Stimulated activated CD4-positive, alpha-beta T cell treated with anti-CD3 and anti-CD28 coated beads, Interleukin-2, amount 100 ng/mL, for 48 hours (primary cell): ENCODE measurements at regions not wholly inside any gene's neighbourhood (a gene's known extent, or its start where the extent isn't known, plus 50 kb on each side); places are given as distances from the start of the nearest gene placed in this dataset.

ENCODE experiments used
- DNase-seq, 2 donors: peaks; one replicate each; pipeline ENCODE4 v3.0.0-alpha.2; 2020

DNA sequence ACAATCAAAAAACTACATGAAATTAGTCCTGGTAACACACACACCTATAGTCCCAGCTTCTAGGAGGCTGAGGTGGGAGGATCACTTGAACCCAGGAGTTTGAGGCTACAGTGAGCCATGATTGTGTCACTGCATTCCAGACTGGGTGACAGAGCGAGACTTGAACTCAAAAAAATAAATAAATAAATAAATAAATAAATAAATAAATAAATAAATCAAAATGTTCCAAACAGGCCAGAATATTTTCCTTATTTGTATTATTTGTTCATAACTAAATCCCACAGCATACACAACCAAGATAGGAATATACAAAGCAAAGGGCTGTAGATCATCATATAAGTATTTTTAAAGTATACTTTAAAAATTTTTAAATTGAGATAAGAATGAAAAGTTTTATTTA is 537.2 kb upstream of the CDH8 start:
- DNase-seq, result no peak

DNA sequence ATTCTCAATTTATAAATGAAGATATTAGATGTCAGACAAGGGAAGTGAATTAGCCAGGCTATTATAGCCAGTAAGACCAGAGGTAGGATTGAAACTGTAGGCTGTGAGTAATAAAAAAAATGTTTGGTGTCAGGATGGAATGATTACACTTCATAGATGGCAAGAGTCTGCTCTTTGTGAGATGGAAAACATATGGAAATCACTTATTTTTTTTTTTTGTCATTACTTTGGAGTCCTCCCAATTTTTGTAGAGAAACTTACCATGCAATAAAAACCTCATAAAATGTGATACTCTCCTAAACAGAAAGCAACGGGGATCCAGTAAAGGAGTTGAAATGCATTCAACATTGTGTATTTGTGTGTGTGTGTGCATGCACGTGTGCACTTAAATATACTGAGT is 532.7 kb upstream of the CDH8 start:
- DNase-seq, result no peak

DNA sequence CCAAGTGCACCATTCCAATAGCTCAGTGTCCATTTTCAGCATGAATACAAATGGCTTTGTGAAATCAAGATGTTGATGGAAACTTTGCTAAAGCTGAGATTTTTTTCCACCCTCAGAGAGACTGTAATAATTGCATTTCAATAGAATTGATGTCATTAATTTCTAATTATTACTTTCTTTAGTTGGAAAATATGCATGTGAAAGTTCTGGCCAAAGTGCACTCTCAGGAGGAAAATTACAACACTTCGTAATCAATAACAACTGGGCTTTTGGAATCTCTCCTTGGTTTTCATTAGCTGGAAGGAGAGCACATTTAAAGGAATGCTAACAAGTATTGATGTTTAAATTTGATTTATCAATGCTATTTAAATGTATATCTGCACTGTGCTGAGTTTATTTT is 529.5 kb upstream of the CDH8 start:
- DNase-seq, result no peak

DNA sequence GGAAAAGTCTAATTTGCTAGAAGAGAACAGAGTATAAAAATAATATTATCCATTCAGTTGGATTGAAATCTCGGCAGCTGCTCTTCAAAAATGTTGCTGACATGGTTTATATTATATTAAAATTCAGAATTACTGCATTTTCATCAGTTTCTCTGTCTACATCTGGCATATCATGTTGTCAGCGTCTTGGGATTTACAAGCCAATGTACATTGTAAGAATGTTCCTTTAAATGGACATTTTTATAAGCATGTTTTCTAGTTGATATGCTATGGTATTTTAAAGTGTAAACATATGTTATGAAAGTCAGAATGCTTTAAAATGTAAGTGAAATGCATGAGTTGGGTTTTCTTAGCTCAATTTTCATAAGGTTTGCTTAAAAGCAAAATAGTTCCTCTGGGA is 528.1 kb upstream of the CDH8 start:
- no peak for DNase-seq

DNA sequence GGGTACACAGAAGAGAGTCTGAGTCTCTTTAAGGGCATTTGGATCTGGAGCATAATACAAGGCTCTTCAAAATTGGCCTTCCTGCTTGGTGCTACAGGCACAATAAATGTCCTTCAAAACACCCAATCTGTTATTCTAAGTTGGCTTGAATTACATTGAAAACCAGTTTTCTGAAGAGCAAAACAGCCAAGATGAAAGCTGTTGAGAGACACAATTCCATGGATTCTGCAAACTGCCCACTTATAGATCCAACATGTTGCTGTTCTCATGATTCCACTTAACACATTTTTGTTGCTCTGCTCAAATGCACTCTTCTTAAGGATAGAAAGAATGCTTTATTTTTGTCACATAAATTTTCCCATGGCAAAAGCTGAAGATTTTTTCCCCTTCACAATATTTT is 525.9 kb upstream of the CDH8 start:
- no peak for DNase-seq

DNA sequence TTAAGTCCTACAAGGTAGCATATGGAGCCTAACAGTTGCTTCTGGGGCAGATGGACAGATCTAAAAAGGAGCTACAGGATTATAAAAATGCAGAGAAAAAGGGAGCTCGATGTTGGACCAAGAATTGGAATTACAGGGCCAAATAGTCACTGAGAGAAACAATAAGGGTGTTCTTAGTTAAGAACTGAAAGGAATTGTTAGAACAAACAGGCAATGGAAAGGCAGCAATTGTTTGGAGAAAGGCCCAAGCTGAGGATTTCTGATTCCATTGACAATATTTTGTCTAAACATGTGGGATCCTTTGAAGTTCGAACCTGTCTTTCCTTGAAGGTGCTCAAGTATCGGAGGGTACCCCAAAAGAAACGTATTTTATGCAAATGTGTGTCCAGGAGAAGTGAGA is 513.6 kb upstream of the CDH8 start:
- DNase-seq, result no peak

DNA sequence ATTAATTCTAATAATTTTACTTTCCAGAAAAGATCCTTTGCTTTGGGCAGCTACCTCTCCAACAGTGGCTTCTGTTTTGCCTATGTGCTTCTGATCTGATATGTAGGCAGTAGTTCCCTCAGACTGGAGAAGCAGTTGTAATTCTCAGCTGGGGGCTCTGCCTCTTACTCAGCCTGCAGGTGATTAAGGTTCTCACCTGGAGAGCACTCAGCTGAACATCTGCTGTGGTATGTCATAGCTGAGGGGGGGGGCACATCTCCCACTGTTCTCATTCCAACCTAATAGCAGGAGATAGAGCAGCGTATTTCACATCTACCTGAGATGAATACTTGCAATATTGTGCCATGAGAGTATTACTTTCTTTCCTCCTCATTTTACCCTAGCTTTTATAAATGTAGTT is 511.9 kb upstream of the CDH8 start:
- no peak for DNase-seq

DNA sequence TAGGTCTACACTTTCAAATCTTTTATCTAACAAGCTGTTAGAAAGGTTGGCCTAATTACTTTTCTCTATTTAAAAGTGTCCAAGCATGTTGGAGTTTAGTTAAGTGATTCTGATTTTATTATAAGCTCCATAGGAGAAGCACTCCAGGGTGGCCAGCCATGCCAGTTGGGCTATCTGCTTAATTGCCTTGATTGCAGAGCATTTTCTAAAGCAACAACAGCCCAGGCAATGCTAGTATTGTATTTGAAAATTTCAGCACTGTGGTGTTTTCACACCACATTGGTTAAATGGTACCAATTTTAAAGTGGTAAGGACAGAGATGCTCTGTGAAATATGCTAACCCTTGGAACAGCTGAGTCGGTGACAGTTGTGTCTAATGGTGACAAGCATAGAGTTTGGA is 510.5 kb upstream of the CDH8 start:
- no peak for DNase-seq

DNA sequence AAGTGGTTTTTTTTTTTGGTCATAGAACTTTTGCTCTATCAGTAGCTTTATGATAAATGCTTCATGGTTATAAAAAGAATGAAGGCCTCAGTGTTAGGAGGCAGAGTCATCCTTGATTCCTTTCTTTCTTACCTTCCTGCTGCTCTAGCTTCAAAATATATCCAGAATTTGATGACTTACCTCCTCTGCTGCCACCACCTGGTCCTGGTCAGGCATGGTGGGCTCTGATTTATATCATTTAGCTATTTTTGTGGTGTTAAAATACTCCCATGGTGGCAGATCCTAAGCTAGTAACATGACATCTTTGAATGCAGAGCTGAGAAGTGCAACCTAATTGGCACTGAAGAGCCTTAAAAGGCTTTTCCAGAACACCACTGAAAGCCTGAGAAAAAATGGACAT is 508.8 kb upstream of the CDH8 start:
- DNase-seq, result no peak

DNA sequence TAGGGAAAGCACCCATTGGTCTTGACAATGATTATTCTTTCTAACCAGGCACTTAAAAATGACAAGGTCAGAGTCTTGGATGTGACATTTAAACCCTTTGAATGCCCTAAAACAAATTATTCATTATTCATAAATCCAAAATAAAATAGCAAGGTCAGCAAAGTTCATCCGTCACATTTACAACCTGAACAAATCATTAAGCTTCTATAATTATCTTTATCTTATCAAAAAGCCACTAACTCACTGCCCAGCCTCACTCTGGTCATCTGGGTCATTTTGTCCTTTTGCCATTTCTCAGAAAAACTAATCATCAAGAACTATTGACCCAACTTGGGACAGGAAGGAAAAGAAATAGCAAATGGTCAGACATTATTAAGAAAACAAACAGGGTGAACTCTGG is 507.3 kb upstream of the CDH8 start:
- no peak for DNase-seq

DNA sequence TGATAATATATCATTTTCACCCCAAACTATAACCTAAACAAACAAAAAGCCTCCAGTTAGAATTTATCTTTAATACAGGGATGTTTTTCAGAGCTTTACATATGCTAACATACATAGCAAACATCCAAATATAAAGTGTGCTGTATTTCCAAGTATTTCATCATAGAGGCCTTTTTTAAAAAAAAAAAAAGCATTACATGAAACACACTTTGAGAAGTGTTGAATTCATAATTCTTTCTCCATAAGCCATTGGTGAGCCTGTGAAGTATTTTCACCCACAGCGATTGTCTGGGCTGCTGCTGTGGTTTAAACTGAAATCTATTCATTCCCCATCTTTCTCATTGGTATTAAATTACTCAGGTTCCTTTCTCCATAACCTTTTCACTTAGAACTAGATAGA is 503.4 kb upstream of the CDH8 start:
- no peak for DNase-seq

DNA sequence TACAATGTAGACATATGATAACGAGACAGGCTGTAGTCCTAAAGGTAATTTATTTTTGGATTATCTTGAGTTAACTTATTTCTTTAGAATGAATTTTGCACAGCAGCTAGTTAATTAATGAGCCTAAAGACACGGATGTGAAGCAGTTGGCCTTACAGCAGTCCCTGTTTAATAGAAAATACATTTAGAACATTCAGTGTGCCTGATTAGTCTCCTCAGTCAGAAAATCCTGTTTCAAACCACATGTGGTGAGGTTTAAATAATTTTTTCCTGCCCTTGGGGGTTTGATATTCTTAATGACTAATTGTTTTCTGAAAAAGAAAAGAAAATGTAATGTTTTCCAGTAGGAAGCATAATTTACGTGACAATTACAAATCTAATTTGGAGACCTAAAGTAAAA is 494.2 kb upstream of the CDH8 start:
- no peak for DNase-seq

DNA sequence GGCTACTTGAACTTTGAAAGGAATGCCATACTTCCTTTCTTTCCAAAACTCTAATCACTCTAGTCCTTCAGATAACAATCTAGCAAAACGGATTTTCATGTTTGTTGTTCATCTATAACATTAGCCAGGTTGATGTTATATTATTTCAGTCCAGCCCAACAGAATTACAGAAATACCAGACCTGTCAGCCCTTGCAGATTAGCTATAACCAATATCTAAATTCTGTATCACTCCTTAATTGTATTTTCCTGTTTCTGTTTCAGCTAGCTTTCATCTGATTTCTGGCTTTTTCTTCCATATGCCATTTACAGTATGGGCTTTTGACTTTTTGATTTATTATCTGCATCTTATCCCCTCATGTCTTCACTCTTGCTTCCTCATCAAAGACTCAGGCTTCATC is 479.8 kb upstream of the CDH8 start:
- no peak for DNase-seq

DNA sequence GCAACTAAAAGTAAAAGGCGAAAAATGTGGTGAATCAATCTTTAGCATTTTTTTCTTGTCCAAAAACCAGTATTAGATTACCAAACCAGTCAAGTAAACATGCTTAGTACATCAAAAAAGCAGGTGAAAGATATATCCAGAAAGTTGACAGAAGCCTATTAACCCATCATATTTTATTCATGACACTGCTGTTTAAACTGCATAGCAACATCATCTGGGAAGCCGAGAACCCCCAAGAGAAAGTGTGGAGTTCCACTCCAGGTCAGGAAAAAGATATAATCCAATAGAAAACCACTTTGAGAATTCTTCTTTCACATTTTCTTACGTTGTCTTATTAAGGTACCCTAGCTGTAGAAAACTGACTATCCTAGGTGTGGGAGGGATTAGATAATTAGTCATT is 466.8 kb upstream of the CDH8 start:
- DNase-seq, result no peak

DNA sequence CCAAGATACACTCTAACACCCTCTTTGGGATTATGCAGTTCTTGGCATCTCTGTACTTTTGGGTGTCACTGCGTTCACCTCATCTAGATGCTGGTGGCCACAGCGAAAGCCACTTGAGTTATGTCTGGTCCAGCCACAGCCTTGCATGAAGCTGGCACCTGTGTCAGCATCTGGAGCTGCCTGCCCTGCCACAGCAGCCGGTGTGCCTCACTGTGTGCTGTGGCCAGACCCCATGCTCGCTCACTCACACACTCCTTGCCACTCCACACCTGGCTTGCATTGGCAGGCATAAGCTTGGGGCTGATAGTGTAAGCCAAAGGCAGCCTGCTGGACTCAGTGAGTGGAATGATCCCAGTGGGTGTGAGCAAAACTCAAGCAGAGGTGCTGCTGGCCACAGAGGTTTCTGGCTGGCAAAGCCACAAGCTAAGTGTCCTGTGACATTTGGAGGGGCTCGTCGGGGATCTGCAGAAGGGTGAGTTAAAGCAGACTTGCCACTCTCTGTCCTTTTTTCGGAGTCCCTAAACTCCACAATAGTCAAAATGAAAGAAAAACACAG is 442.7 kb upstream of the CDH8 start:
- DNase-seq, result no peak

DNA sequence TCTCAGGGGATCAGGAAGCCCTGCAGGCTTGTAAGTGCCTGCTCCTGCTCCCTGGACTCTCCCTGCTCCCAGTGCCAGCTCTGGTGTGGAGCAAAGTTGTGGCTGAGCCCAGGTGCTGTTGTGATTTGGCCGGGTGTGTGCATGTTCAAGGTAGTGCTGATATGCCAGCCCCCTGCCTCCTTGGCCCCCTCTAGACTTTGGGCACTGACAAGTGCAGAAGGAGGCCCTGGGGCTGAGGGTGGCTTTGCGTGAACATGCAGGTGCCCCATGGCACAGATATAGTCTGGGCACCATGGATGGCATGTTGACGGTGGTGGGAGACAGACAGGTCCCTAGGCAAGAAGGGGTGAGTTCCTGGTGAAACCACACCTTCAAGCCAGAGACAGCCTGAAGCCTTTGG is 441.6 kb upstream of the CDH8 start:
- no peak for DNase-seq

DNA sequence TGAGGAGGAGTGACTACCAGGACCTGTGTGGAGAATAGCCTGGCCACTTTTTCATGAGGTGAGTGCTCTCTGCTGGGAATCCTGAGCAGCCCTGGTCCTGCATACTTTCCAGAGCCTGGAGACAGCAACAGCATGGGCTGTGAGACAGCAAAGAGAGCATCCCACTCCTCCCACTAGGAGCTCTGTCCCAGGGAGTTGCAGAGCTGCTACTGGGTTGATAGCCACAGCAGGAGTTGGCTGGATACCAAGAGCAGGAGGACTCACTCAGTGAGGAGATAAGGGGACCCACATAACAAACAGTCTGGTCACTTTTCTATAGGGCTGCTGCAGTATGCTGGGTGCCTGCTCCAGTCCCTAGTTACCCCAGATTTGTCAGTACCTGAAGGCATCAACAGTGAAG is 439.3 kb upstream of the CDH8 start:
- no peak for DNase-seq

DNA sequence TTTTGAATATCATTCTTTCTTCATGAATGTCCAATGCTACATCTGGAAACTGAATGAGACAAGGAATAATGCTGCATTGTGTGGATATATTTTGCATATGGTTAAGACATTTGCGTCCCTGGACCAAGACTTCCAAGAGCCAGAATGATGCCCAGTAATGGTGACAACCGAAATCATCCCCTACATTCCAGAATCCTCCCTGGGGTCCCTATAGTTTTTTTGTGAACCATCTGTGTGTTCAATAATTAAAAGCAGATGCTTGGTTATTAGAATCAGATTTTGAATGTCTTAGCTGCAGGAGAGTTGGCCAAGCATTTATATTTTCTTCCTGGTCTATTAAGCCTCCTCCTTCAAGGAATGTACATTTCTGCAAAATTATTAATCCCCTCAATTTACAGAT is 426.7 kb upstream of the CDH8 start:
- DNase-seq, result no peak

DNA sequence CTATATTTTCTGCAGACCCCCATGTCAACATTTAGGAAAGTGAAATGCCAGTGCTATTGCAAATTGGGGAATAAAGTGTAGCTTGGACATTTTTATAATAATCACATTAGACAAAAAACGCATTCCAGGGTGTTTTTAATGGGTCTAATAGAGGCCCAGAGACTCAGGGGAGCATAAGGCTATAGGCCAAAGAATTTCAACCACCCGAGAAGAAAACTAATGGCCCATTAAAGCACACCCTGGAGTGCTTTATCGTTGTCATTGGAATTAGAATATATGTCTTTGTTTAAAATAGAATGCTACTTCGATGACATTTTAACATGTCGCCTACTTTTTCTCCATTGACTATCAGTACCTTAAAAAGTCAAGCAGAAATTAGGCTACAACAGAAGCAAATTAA is 414.1 kb upstream of the CDH8 start:
- no peak for DNase-seq

DNA sequence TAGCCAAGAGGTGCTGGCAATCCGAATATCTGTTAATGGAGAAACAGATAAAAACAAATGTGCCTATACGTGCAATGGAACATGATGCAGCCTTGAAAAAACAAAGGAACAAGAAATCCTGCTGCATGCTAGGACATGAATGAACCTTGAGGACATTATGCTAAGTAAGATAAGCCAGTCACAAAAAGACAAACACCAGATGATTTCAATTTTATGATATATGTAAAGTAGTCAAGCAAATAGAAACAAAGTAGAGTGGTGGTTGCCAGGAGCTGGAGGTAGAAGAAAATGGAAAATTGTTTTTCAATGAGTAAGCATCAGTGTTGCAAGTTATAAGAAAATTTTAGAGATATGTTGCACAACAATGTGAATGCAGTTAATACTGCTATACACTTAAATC is 409.7 kb upstream of the CDH8 start:
- DNase-seq, result no peak

DNA sequence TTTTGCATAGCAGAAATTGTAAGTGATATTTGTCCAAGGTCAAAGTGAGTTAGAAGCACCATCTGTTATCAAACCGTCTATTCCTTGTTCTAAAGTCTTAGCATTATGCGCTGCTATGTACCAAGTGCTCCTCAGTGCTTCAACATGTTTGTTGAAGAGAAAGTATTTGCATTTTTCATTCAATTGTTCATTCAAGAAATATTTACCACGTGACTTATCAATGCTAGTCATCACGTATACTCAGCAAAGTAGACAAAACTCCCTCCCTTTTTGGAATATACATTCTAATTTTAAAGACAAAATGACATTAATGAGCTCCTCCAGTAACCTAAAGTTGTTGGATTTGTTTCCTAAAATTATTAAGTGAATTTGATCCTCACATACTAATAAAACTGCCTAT is 388.0 kb upstream of the CDH8 start:
- DNase-seq, result no peak

DNA sequence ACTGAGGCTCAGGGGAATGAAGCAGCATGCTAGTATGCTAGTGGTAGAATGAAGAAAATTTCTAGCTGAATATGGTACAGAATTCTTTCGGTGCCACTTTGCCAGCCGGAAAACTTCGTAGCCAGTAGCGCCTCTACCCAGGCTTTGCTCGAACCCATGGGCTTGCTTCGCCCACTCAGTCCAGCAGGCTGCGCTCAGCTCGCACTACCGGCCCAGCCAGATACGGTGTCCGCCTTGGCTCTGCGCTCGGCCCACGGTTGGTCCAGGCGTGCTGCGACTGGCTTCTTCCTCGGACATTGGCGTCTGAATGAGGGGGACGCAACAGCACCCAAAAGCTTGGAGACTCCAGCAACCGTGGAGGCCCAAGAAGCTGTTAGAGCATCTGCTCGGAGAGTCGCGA is 372.5 kb upstream of the CDH8 start:
- DNase-seq, result no peak

DNA sequence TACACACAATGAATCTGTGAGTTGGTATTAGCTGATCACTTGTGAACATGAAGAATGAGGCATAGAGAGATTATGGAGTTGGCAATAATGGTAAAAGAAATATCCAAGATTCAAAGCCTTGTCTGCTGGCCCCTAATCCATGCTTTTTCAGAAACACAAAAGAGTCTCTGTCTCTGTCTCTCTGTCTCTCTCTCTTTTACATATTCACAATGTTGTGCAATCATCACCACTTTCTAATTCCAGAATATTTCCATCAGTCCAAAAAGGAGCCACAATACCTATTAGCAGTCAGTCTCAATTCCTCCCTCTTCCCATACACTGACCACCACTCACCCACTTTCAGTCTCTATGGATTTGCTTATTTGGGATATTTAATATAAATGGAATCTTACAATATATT is 370.1 kb upstream of the CDH8 start:
- DNase-seq, result no peak

DNA sequence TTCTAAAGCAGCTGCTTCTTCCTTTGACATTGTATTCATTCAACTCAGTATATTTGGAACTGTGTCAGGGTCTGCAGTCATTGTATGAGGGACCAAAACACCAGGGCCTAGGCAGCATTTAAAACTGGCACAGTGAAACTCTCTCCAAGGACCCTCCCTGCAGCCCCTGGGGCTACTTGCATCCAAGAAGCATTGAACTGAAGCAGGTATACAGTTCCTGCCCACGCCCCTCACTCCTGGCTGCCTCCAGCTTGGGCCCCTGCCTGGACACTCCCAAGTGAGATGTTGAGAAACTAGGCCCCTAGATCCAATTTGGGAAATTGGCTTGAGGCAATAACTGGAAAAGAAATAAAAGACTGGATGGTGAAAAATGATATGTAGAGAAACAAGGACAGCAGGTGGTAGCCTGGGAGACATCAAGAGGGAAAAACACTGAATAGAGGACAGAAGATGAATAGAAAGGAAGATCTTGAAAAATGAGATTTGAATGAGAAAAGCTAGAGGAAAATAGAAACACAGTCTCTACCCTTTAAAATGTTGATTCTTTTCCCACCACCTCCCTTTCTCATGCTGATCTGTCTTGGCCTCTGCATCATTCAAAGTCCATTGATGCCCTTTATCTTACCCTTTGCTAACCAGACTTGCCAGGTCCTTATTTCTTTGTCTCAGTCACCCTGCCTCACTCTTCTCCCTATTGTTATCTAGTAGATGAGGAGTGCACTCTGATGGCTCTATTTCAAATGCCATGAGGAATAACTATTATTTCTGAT is 368.8 kb upstream of the CDH8 start:
- DNase-seq, result no peak

DNA sequence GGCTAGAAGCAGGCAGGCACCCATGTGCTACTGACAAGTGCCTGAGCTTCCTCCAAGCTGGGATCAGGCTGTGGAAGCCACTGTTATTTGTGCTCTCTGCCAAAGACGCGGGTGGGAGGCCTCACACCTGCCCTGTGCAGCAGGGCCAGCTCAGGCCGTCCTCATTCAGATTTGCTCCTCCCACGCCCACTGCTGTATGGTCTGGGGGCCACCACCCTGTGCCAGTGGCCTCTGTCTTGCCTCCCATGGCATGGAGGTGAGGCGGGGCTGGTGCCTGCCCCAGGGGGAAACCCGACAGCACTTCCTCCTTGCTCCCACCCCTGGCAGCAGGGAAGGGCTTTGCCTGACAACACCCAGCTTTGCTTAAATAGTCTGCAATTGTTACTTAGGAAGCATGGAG is 356.5 kb upstream of the CDH8 start:
- DNase-seq, result no peak
